ENCODE measurements at regions not wholly inside any gene's neighbourhood (a gene's known extent, or its start where the extent isn't known, plus 50 kb on each side); places are given as distances from the start of the nearest gene placed in this dataset.

GRCh38 chr1:30008998-30009657, 714.3 kb downstream of the MATN1 start:
- H3K4me3 ChIP-seq (ENCODE audit: control insufficient read depth in 2 of 3, extremely low read depth in 1 of 3, insufficient read depth in 2 of 3, low read depth in 1 of 3, low read length in 3 of 3) = no peak overlapping the region
- no peak for DNase-seq (ENCODE audit: low read depth, low spot score)
- H4K20me1 ChIP-seq (ENCODE audit: control insufficient read depth, extremely low read depth, insufficient read depth, low read length) = no peaks in the 10 kb centered on the region
- no peaks in the 10 kb centered on the region for H3K36me3 ChIP-seq (ENCODE audit: control insufficient read depth in 2 of 2, extremely low read depth in 1 of 2, insufficient read depth in 2 of 2, low read length in 2 of 2)
- H3K9me3 ChIP-seq (ENCODE audit: control insufficient read depth, low read depth, low read length) = no peaks in the 10 kb centered on the region
- H2AFZ ChIP-seq (ENCODE audit: control insufficient read depth, low read length) = no peak overlapping the region
- no peak overlapping the region for H3K9ac ChIP-seq (ENCODE audit: control insufficient read depth, extremely low read depth, insufficient read depth, low read length)
- dilution Hi-C loops (cut with MboI; ENCODE audit: extremely low pct_ligation_motif_present, low sequenced_read_pairs) = no loop called here
- peaks cover 12% of the 10 kb centered on the region for H3K4me1 ChIP-seq (ENCODE audit: control insufficient read depth, extremely low read depth, insufficient read depth, low read length)
- TF ChIP-seq CTCF (optimal IDR thresholded peaks at IDR 0.05 in 1 of 3, IDR thresholded peaks at IDR 0.05 in 1 of 3, conservative IDR thresholded peaks at IDR 0.05 in 1 of 3; ENCODE audit: extremely low read depth in 1 of 3, insufficient read depth in 2 of 3, low read length in 3 of 3) = no peak
- TF ChIP-seq EZH2 (IDR thresholded peaks at IDR 0.05; ENCODE audit: low read length) = no peak
- H3K4me2 ChIP-seq (ENCODE audit: control insufficient read depth, extremely low read depth, insufficient read depth, low read depth, low read length) = no peak overlapping the region
- no peaks in the 10 kb centered on the region for H3K9me1 ChIP-seq (ENCODE audit: control insufficient read depth, extremely low read depth, insufficient read depth, low read length)
- no peaks in the 10 kb centered on the region for H3K79me2 ChIP-seq (ENCODE audit: control insufficient read depth, insufficient read depth, low read length)
- H3K27ac ChIP-seq (ENCODE audit: control insufficient read depth, insufficient read depth, low read length) = no peak overlapping the region
- peaks cover 11% of the 10 kb centered on the region for H3K27me3 ChIP-seq (ENCODE audit: control insufficient read depth, extremely low read depth, insufficient read depth, low read length)
- FAIRE-seq = no peak

GRCh38 chr1:30008372-30008997, 714.9 kb downstream of the MATN1 start:
- DNase-seq (ENCODE audit: low read depth, low spot score) (no peak), FAIRE-seq (no peak)
- dilution Hi-C loops (cut with MboI; ENCODE audit: extremely low pct_ligation_motif_present, low sequenced_read_pairs) = no loop called here
- H3K4me2 ChIP-seq (ENCODE audit: control insufficient read depth, extremely low read depth, insufficient read depth, low read depth, low read length) = no peak overlapping the region
- no peaks in the 10 kb centered on the region for H3K36me3 ChIP-seq (ENCODE audit: control insufficient read depth in 2 of 2, extremely low read depth in 1 of 2, insufficient read depth in 2 of 2, low read length in 2 of 2)
- no peaks in the 10 kb centered on the region for H3K9me3 ChIP-seq (ENCODE audit: control insufficient read depth, low read depth, low read length)
- TF ChIP-seq CTCF (optimal IDR thresholded peaks at IDR 0.05 in 1 of 3, IDR thresholded peaks at IDR 0.05 in 1 of 3, conservative IDR thresholded peaks at IDR 0.05 in 1 of 3; ENCODE audit: extremely low read depth in 1 of 3, insufficient read depth in 2 of 3, low read length in 3 of 3) = no peak
- no peak for TF ChIP-seq EZH2 (IDR thresholded peaks at IDR 0.05; ENCODE audit: low read length)
- no peaks in the 10 kb centered on the region for H4K20me1 ChIP-seq (ENCODE audit: control insufficient read depth, extremely low read depth, insufficient read depth, low read length)
- no peak overlapping the region for H2AFZ ChIP-seq (ENCODE audit: control insufficient read depth, low read length)
- H3K79me2 ChIP-seq (ENCODE audit: control insufficient read depth, insufficient read depth, low read length) = no peaks in the 10 kb centered on the region
- H3K4me1 ChIP-seq (ENCODE audit: control insufficient read depth, extremely low read depth, insufficient read depth, low read length) = peaks cover 12% of the 10 kb centered on the region
- H3K9me1 ChIP-seq (ENCODE audit: control insufficient read depth, extremely low read depth, insufficient read depth, low read length) = no peaks in the 10 kb centered on the region
- peaks cover 11% of the 10 kb centered on the region for H3K27me3 ChIP-seq (ENCODE audit: control insufficient read depth, extremely low read depth, insufficient read depth, low read length)
- H3K4me3 ChIP-seq (ENCODE audit: control insufficient read depth in 2 of 3, extremely low read depth in 1 of 3, insufficient read depth in 2 of 3, low read depth in 1 of 3, low read length in 3 of 3) = no peak overlapping the region
- no peak overlapping the region for H3K27ac ChIP-seq (ENCODE audit: control insufficient read depth, insufficient read depth, low read length)
- H3K9ac ChIP-seq (ENCODE audit: control insufficient read depth, extremely low read depth, insufficient read depth, low read length) = no peak overlapping the region

All from keratinocyte (primary cell).